HL-60 (cell line): ENCODE measurements at regions not wholly inside any gene's neighbourhood (a gene's known extent, or its start where the extent isn't known, plus 50 kb on each side); places are given as distances from the start of the nearest gene placed in this dataset.
A peak's percentile ranks its signal among the peaks of the same experiment; 100 is the strongest.

Experiments used
- DNase-seq, 2 experiments: peaks; one replicate each; pipeline ENCODE4 v3.0.0-alpha.2; 2010 to 2020; ENCODE audit warnings: low read depth in 1 of 2, low spot score in 1 of 2
- H3K27ac ChIP-seq: fragments of 250-450 bp; sonication (Bioruptor Pico); replicated peaks from 2 replicates; pipeline ENCODE4 v1.5.1; 2020; ENCODE audit warnings: mild to moderate bottlenecking, moderate library complexity
- H3K27me3 ChIP-seq: fragments of 250-450 bp; sonication (Bioruptor Pico); 2 replicates; pipeline ENCODE4 v1.5.1; 2021; ENCODE audit warnings: mild to moderate bottlenecking, moderate library complexity; ENCODE audit not compliant: insufficient read depth, poor library complexity, severe bottlenecking
- H3K4me3 ChIP-seq: replicated peaks from 2 replicates; pipeline ENCODE4 v1.5.1; 2011; ENCODE audit warnings: mild to moderate bottlenecking, control low read depth, low read length; ENCODE audit not compliant: insufficient read depth
- CTCF ChIP-seq: IDR thresholded peaks from one replicate; pipeline ENCODE4 v1.5.1; 2011; ENCODE audit warnings: low read length, control low read depth, inconsistent platforms; ENCODE audit not compliant: insufficient read depth
- GABPA ChIP-seq: IDR thresholded peaks from 2 replicates; pipeline ENCODE4 v1.6.1; 2012; ENCODE audit warnings: low read depth
- POLR2AphosphoS5 ChIP-seq: IDR thresholded peaks from 2 replicates; pipeline ENCODE4 v1.6.1; 2012; ENCODE audit warnings: low read depth
- REST ChIP-seq: IDR thresholded peaks from 2 replicates; pipeline ENCODE4 v1.6.1; 2012; ENCODE audit warnings: low read depth; ENCODE audit not compliant: insufficient replicate concordance
- SPI1 ChIP-seq: IDR thresholded peaks from 2 replicates; pipeline ENCODE4 v1.6.1; 2012; ENCODE audit warnings: low read depth, mild to moderate bottlenecking, borderline replicate concordance

GRCh38 chr3:72147600-72147999 lies 362.7 kb upstream of the PROK2 start:
- Histone ChIP-seq H3K4me3 (no peak overlapping the region), H3K27ac (no peak overlapping the region), H3K27me3 (no peaks in the 10 kb centered on the region)
- DNase-seq, result no peak
- TF ChIP-seq CTCF, result no peak
- no peak for TF ChIP-seq SPI1
- TF ChIP-seq REST, result no peak
- TF ChIP-seq POLR2AphosphoS5, result no peak
- TF ChIP-seq GABPA, result no peak

GRCh38 chr3:72145506-72146380 lies 360.8 kb upstream of the PROK2 start:
- DNase-seq, result no peak
- Histone ChIP-seq H3K27me3 (no peaks in the 10 kb centered on the region), H3K4me3 (no peak overlapping the region), H3K27ac (no peak overlapping the region)
- TF ChIP-seq GABPA, result no peak
- TF ChIP-seq REST, result no peak
- no peak for TF ChIP-seq CTCF
- TF ChIP-seq SPI1, result no peak
- no peak for TF ChIP-seq POLR2AphosphoS5

- H3K27me3 ChIP-seq, result no peaks in the 10 kb centered on the region
- H3K27ac ChIP-seq, result no peak overlapping the region
- no peak for TF ChIP-seq GABPA
- TF ChIP-seq SPI1, result peak; percentile 98
- no peak for TF ChIP-seq REST
- TF ChIP-seq POLR2AphosphoS5, result peak; percentile 92
- TF ChIP-seq CTCF, result no peak
- peak in 1 of 2 experiments; percentile 89 for DNase-seq
- H3K4me3 ChIP-seq, result no peak overlapping the region
Observed at GRCh38 chr3:72144773-72145505, 360.0 kb upstream of the PROK2 start.
